ENCODE measurements at regions not wholly inside any gene's neighbourhood (a gene's known extent, or its start where the extent isn't known, plus 50 kb on each side); places are given as distances from the start of the nearest gene placed in this dataset.

- no peak for DNase-seq (ENCODE audit: low spot score)
- no peak for TF ChIP-seq CTCF (IDR thresholded peaks at IDR 0.05; ENCODE audit: extremely low read depth, missing control alignments)
These were observed 190.7 kb downstream of the ICOS start for GRCh38 chr2:204127238-204127637.

- TF ChIP-seq CTCF (IDR thresholded peaks at IDR 0.05; ENCODE audit: extremely low read depth, missing control alignments), result no peak
- no peak for DNase-seq (ENCODE audit: low spot score)
These were observed 193.2 kb downstream of the ICOS start for GRCh38 chr2:204129591-204130294.

- TF ChIP-seq CTCF (IDR thresholded peaks at IDR 0.05; ENCODE audit: extremely low read depth, missing control alignments), result no peak
- no peak for DNase-seq (ENCODE audit: low spot score)
These were observed 195.1 kb downstream of the ICOS start for GRCh38 chr2:204131621-204132020.

- TF ChIP-seq CTCF (IDR thresholded peaks at IDR 0.05; ENCODE audit: extremely low read depth, missing control alignments), result no peak
- DNase-seq (ENCODE audit: low spot score), result no peak
These were observed 196.9 kb downstream of the ICOS start for GRCh38 chr2:204133476-204133875.

- DNase-seq (ENCODE audit: low spot score), result no peak
- TF ChIP-seq CTCF (IDR thresholded peaks at IDR 0.05; ENCODE audit: extremely low read depth, missing control alignments), result no peak
These were observed 197.9 kb downstream of the ICOS start for GRCh38 chr2:204134421-204134820.

- no peak for TF ChIP-seq CTCF (IDR thresholded peaks at IDR 0.05; ENCODE audit: extremely low read depth, missing control alignments)
- no peak for DNase-seq (ENCODE audit: low spot score)
These were observed 199.2 kb downstream of the ICOS start for GRCh38 chr2:204135752-204136151.

- no peak for DNase-seq (ENCODE audit: low spot score)
- TF ChIP-seq CTCF (IDR thresholded peaks at IDR 0.05; ENCODE audit: extremely low read depth, missing control alignments), result no peak
These were observed 201.6 kb downstream of the ICOS start for GRCh38 chr2:204138206-204138605.

Measured in GM20000 (cell line).